HG03196 (cell line): ENCODE measurements at regions not wholly inside any gene's neighbourhood (a gene's known extent, or its start where the extent isn't known, plus 50 kb on each side); places are given as distances from the start of the nearest gene placed in this dataset.

Experiments
- ATAC-seq: cut with Tn5 transposase; IDR thresholded peaks from one replicate; pipeline ENCODE4 v1.9.1; 2021; ENCODE audit not compliant: unreplicated experiment

DNA sequence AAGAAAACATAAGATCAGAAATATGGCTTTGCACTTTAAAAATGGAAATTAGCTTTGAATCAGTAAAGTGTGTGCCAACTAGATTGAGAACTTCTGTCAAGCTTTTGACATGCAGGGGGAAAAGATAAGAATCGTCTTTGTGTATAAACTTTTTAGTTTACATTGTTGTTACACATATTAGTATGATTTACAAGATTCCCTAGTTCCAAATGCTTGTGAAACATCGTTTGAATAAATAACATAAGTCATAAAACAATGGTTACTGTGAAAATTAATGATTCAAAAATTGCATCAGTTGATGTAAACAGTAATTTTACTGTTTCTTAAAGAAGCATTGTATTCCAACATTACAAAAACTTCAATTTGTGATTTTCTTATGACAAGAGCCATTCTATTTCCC lies 207.6 kb upstream of the MTPN start:
- ATAC-seq: no peak

DNA sequence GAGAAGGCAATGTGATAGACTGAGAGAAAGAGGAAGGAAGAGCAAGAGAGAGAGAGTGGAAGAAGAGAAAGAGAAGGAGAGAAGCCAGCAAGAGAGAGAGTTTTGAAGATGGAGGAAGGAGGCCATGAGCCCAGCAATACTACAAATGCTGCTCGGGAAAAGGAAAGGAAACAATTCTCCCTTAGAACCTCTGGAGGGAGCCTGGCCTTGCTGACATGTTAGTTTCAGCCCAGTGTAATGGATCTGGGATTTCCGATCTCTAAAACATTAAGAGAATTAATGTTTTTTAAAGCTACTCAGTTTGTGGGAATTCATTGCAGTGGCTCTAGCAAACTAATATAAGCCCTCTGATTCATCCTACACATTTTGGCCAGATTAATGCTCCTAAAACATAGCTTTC lies 206.8 kb upstream of the MTPN start:
- ATAC-seq: no peak

DNA sequence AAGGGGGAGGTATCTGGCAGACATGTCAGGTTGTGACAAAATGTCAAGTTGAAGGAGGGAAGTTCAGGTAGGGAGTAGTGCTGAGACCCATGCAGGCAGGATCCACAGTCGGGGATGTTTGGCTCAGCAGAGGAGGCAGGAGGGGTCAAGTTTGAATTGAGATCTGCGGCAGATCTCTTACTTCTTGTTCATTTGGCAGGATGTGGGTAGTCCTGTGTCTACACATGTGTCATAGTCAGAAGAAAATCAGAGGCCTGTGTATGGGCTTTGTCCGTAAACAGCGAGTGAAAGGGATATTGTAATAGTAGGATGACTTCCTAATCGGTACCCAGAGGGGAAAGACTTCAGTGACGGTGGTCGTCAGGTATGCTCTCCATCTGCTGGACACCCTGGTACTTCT lies 203.8 kb upstream of the MTPN start:
- no peak for ATAC-seq

DNA sequence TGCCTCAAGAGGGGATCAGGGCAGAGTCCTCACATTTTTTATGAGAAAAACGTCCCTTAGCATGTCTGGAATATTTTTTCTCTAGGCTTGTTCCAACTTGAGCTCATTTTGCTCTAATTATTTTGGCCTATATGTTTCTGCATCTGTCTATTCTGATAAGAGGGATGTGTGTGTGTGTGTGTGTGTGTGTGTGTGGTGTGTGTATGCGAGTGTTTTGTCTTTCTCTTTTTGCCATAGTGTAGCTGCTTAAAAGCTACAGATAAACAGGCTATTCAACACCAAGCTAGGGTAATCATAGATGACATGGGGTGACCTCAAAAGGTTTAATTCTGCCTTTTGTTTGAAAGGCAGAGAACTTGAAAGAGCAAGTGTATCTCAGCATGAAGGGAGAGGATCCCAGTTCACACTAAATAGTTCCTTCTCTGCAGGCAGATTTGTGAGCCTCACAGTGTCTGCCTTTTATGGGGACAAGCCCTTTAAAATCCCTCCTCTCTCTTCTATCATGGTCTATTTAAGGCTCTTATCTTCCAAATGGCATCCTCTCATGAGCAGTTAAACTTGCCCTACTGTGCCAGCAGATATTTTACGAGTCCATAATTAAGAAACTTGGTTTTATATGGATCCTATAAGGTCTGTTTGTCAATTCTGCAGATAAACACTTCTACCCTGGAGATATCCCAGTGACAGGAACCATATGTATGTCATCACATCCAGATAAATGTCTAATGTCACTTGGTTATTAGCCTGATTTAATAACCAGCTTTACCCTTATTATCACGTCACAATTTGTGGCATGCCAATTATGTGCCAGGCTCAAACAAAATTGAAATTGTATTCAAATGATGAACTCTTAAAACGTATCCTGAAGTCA lies 202.9 kb upstream of the MTPN start:
- no peak for ATAC-seq

DNA sequence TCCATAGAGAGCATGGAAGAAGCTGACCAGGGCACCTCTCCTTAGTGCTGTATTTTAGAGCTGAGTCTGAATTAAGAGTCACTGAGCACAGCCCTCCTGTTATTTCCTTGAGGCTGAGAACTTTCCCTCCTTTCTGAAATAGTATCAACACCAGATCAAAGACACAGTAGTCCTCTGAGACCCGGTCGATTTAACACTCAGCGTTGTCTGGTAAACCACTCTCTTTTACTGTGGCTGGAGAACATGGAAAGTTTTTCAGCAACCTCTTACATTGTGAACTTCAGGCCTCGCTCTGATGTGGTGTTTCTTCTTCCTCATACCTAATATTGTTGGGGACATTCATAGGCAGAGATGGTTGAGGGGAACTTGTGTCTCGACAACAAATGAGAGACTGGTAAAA lies 202.0 kb upstream of the MTPN start:
- ATAC-seq: no peak

DNA sequence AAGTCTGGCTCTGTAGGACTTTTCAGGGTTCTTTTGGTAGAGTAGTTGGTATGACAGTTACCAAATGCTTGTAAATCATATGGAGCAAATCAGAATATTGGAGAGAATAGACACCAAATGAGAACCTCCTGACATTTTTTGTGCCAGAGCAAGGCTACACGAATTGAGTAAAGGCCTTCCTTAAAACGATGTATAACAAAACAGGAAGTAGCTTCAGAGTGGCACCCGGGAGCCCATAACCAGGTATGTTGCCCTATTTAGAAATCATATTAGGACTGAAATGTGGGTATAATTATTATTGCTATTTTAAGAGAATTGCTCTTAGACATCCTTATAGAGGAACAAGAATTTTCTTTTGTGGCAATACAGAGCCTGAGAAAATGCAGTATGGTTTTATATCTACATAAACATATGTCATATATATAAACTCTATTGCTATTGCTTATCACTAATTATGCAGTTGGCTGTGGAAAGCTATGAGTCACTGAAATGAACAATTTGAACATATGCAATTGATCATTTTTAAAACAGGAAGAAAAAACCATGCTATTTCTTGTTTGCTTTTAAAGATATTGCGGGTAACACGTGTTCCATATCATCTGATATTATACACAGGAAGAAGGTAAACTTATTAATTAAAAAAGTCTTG lies 197.4 kb upstream of the MTPN start:
- no peak for ATAC-seq

DNA sequence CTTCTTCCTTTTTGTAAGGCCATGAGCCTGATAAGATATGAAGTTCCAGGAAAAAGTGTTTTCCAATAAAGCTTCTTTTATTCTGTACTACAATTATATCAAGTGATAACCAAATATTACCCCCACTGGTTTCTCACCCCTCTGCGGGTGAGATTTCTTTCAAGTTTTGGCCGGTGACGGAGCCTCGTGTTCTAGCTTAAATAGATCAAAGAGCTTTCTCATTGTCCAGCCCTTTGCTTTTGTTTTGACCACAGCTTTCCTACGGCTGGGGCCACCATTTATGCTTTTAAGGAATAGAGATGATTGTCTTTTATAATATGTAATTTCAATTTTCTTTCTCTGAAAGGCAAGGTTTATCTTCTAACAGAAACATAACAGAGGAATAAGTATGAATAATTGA lies 196.7 kb upstream of the MTPN start:
- ATAC-seq: no peak

DNA sequence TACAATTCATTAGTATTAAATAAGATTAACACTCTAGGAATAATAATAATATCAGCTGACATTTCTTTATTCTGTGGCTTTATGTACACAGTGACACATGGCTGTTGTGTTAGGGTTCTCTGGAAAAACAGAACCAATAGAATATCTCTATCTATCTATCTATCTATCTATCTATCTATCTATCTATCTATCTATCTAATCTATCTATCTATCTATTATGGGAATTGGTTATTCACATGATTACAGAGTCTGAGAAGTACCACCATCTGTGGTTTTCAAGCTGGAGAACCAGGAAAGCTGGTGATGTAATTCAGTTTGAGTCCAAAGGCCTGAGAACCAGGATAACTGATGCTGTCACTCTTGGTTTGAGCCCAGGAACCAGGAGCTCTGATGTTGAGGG lies 194.1 kb upstream of the MTPN start:
- ATAC-seq: no peak

DNA sequence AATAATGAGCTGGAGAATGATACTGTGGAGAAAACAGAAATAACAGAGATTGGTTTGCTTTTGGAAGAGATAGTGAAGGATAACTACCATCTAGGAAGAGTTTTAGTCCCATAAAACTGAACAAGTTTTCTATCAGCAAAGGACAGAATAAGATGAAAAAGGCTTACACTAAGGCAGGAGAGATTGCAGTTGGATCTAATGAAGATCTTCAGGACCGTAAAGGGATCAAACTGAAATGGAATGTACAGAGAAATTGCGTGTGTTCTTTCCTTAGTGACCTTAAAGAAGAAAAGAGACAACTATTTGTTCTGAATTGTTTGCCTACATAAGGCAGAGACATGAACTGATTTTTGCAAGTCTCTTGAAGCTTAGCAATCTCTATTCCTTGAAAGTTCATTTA lies 191.7 kb upstream of the MTPN start:
- ATAC-seq: no peak

DNA sequence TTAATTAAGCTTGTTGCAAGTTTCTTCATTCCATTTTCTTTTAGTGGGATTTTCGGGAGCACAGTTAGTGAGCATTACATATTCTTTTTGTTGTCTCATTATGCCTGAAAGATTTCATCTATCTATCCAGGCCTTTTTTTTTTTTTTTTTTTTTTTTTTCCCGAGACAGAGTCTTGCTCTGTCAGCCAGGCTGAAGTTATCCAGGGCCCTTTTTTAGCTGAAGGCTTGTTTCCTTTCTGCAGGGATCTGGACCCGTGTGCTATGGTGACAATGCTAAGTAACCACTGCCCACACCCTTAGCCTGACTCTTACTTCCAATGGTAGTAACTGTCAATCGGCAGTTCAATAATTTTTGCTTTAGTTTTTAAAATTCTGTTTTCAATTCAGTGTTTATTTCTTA lies 190.8 kb upstream of the MTPN start:
- no peak for ATAC-seq

DNA sequence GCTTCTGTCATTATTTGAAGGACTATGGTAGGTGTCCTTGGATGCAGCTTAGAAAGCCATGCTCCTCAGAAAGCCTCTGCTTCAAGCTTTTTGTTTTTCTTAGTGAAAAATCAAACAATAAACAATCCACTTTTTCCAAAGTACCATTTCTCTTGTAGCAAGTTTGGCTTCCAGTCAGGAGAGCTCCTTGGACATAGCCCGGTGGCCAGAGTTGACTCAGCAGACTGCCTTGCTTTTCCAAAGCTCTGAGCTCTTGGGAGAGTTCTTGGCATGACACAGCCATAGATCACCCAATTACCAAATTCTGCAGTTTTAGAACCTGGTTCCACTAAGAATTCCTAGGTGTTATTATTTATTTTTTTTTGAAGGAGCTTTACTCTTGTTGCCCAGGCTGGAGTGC lies 189.4 kb upstream of the MTPN start:
- no peak for ATAC-seq

DNA sequence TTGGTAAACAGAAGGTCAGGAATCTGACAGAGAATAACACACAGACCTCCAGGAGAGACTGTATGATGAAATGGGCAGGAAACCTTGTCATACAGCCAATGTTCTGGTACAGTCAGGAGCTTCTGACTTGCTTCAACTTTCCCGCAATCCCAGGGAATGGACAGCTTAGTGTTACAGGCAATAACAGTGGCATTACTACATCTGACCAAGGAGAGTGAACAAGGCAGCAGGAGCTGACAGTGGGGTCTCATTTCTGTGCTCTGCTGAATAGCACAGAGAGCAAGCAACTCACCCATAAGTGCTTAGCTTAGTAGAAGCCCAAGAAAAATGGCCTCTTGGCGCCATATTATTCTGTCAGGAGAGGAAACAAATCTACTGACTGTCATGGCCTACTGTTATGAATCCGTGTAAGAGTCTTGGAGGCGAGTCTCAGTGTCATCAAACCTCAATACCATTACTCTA lies 186.2 kb upstream of the MTPN start:
- ATAC-seq: no peak

DNA sequence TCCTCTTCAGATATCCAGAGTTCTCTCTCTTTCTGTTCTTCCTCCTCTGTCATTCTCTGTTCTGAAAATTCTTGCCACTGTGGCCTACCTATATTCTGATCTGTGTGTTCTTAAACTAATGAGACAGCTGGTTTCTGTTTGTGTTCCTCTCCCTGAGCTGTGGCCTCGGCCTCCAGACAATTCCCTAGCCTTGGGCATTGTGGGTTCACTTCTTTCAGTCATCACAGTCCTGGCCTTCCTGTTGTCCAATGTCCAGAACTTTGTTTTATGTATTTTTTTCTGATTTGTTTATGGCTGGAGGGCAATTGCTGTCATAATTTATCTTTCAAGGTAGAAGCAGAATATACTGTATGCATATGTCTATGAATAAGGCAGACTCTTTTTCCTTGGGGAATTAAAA lies 173.2 kb upstream of the MTPN start:
- ATAC-seq: no peak

DNA sequence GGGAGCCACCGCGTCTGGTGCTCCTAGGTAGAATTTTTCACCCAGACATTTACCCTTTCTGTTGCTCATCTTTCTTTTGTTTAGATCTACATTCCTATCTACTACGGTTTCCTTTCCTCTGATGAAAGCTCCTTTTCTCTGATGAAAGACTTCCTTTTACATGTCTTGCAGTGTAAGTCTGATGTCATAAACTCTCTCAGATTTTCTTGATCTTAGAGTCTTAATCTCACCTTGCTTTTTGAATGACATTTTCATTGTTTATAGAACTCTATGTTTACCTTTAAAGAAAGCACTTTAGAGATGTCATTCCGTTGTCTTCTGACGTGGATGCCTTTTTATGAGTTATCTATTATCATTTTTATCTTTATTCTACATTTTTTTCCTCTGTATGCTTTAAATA lies 171.8 kb upstream of the MTPN start:
- no peak for ATAC-seq

DNA sequence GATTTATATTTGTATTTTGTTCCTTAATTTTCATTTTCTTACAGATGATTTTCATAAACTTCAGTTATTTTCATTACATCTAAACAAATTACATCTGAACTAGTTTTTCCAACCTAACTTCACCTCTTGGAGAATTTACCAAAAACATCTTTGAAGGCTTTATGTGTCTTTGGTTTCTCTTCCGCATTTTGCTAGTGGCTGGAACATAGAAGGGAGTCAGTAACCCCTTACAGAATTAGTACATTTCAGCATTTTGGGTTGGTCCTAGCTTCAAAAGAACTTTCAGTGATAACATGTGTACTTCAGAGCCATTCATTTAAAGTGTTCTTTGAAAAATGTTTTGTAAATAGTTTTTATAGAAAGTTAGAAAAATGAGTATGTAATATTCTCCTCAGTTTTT lies 169.8 kb upstream of the MTPN start:
- ATAC-seq: no peak

DNA sequence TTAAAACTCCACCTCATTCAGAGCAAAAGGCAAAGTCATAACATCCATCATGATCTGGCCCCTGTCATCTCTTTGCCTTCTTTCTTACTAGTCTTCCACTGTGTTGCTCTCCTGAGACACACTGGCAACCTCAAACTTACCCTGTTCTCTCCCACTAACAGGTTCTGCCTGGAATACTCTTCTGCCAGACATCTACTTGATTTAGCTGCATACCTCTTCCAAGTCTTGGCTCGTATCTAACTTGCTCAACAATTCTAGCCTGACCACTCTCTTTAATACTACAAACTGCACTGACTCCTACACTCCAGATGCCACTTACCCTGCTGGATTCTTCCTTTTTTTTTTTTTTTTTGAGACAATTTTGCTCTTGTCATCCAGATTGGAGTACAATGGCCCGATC lies 167.0 kb upstream of the MTPN start:
- ATAC-seq: no peak

DNA sequence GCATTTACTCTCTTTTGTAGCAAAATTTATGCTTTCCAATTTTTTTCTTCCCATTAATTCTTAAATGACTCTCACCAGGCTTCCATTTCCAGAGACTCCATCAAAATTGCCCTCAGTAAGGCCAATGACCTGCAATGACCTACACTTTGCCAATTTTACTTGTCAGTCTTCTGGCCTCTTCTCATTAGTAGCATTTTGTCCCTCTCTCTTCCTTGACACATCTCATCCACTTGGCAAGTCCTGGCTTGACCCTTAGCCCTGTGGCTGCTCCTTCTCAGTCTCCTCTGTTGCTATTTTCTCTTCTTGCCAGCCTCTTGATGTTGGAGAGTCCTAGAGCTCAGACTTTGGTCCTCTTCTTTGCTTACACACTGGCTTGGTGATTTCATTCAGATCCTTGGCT lies 166.1 kb upstream of the MTPN start:
- no peak for ATAC-seq

DNA sequence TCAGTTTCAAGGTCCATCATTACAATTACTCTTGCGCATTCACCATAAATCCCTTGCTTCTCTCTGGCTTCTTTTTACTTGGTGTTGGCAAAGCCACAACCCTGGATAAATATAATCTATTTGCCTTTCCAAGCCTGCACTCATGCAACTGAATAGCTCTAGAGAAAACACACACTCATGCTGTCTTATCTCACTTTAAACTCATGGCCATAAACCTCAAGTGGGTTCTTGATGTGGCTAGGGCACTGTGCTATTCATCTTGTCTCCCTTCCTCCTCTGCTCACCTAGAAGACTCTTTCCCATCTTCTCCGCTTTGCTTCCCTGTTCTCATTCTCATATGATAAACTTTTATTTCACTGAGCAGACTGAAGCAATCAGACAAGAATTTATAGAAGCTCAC lies 165.4 kb upstream of the MTPN start:
- no peak for ATAC-seq

DNA sequence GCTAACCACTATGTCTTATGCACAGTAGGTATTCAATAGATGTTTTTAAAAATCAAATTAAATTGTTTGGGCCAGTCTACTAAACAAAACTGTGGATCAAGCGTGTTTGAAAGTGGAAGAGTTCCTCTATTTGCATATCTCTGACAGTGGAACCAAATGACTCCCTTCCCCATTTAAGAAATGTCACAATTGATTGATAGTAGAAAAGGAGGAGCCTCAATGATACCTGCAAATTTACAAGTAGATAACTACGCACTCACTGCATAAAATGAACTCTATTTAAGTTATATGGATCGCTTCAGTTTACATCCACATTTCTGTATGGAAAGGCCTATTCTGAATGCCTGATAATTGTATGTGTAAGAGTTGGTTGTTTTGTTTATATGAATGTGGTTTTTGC lies 163.3 kb upstream of the MTPN start:
- no peak for ATAC-seq

DNA sequence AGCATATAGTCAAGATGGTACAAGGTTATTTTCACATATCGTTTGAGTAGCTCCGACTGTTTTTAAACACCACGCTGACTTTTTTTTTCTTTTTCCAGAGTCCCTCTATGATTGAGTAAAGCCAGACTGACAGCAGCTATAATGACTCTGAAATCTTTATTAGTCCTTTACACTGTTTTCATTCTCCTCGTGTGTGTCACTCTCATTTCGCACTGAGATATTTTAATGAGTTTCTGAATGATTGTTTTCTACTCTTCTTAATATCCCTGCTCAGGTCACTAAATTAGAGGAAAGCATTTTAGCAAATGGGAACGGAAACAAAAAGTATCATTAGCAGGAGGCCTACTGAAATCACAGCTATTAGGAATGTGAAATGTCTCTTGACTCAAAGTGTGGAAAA lies 162.3 kb upstream of the MTPN start:
- no peak for ATAC-seq

DNA sequence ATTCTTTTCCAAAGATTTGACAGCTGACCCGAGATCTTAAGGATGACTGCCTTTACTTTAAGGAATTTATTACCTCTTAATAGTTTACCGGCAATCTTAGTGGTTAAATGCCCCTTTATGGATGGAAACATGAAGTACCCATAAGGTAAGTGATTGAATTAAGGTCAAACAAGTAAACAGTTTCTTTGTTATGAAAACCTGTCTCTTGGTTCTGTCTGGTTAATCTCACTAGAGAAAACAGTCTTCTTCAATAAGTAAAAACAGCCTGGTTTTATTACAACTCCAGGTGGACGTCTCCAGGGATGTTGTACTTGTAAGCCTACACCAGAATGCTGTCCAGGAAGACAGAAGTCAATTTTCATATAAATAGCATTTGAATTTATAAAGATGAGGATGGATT lies 161.8 kb upstream of the MTPN start:
- ATAC-seq: no peak

DNA sequence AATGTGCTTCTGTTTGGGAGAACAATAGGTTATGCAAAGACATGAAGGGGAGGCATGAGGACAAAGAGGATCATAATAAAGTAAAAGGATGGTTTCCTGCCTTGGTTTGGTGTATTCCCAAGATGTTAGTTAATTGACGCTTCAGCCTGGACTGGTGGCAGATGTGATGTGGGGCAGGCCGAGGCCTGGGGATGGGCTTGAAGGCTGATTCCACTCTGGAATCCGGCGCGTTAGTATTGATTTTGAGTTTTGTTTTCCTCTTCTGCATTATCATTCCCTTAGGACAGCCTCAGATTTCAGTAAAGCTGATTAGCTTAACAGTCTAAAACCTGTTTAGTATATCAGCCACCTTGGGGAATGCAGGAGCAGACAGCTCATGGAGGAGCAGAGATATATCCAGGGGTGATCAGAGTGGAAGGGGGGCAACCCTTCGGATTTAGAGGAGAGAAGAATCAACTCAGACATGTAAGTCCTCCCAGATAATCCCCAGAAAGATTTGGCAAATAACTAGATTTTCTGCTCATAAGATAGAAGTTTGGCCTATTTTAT lies 159.8 kb upstream of the MTPN start:
- no peak for ATAC-seq
